Neutrophil (primary cell): ENCODE measurements at regions not wholly inside any gene's neighbourhood (a gene's known extent, or its start where the extent isn't known, plus 50 kb on each side); places are given as distances from the start of the nearest gene placed in this dataset.

ENCODE experiments used
- H3K27ac ChIP-seq: fragments of 200-600 bp; sonication (generic); 2 replicates; pipeline ENCODE4 v1.5.1; 2016; ENCODE audit warnings: mild to moderate bottlenecking, moderate library complexity
- H3K27me3 ChIP-seq: fragments of 200-600 bp; sonication (generic); 2 replicates; pipeline ENCODE4 v1.6.0; 2016; ENCODE audit warnings: mild to moderate bottlenecking
- H3K36me3 ChIP-seq: fragments of 200-600 bp; sonication (generic); 2 replicates; pipeline ENCODE4 v1.5.1; 2017
- H3K4me1 ChIP-seq, 2 experiments: fragments of 200-600 bp in 1 of 2; sonication (generic) in 1 of 2; 1 replicate in 1 of 2; 2 replicates in 1 of 2; pipeline versions ENCODE4 v1.5.1 to v1.6.1; 2013 to 2016; ENCODE audit warnings: low read depth in 1 of 2, low read length in 1 of 2, mild to moderate bottlenecking in 1 of 2, moderate library complexity in 1 of 2; ENCODE audit not compliant: control insufficient read depth in 1 of 2, insufficient read depth in 1 of 2
- H3K4me3 ChIP-seq, 2 experiments: fragments of 200-600 bp in 1 of 2; sonication (generic) in 1 of 2; 1 replicate in 1 of 2; 2 replicates in 1 of 2; pipeline ENCODE4 v1.5.1; 2013 to 2016; ENCODE audit warnings: low read depth in 1 of 2, low read length in 1 of 2, mild to moderate bottlenecking in 1 of 2, moderate library complexity in 1 of 2
- H3K9me3 ChIP-seq: fragments of 200-600 bp; sonication (generic); 2 replicates; pipeline ENCODE4 v1.5.1; 2016
- CTCF ChIP-seq: fragments of 200-600 bp; sonication (generic); IDR thresholded peaks from 2 replicates; pipeline ENCODE4 v1.5.1; 2016; ENCODE audit warnings: antibody characterized with exemption

GRCh38 chr13:59342400-59342799 is 821.3 kb downstream of the DIAPH3 start:
- TF ChIP-seq CTCF: no peak
- Histone ChIP-seq H3K27ac (no peak overlapping the region), H3K9me3 (no peaks in the 10 kb centered on the region)

GRCh38 chr13:59343132-59343531 is 820.6 kb downstream of the DIAPH3 start:
- H3K36me3 ChIP-seq: no peaks in the 10 kb centered on the region
- no peak for TF ChIP-seq CTCF
- H3K4me3 ChIP-seq: no peak overlapping the region
- H3K27me3 ChIP-seq: no peaks in the 10 kb centered on the region
- no peaks in the 10 kb centered on the region for H3K4me1 ChIP-seq
- H3K9me3 ChIP-seq: no peaks in the 10 kb centered on the region
- no peak overlapping the region for H3K27ac ChIP-seq

More at GRCh38 chr13:59342400-59342799, 821.3 kb downstream of the DIAPH3 start:
- Histone ChIP-seq H3K4me1 (no peaks in the 10 kb centered on the region), H3K27me3 (no peaks in the 10 kb centered on the region), H3K36me3 (no peaks in the 10 kb centered on the region), H3K4me3 (no peak overlapping the region)

- Histone ChIP-seq H3K27ac (no peak overlapping the region), H3K27me3 (no peaks in the 10 kb centered on the region), H3K4me3 (no peak overlapping the region), H3K9me3 (no peaks in the 10 kb centered on the region), H3K4me1 (no peaks in the 10 kb centered on the region), H3K36me3 (no peaks in the 10 kb centered on the region)
- no peak for TF ChIP-seq CTCF
These were observed 819.5 kb downstream of the DIAPH3 start for GRCh38 chr13:59343993-59344822.

GRCh38 chr13:59345311-59345710 is 818.4 kb downstream of the DIAPH3 start:
- Histone ChIP-seq H3K4me3 (no peak overlapping the region), H3K36me3 (no peaks in the 10 kb centered on the region), H3K27ac (no peak overlapping the region), H3K27me3 (no peaks in the 10 kb centered on the region), H3K4me1 (no peaks in the 10 kb centered on the region), H3K9me3 (no peaks in the 10 kb centered on the region)
- no peak for TF ChIP-seq CTCF

- Histone ChIP-seq H3K27me3 (no peaks in the 10 kb centered on the region), H3K27ac (no peak overlapping the region), H3K9me3 (no peaks in the 10 kb centered on the region), H3K36me3 (no peaks in the 10 kb centered on the region), H3K4me1 (no peaks in the 10 kb centered on the region), H3K4me3 (no peak overlapping the region)
- TF ChIP-seq CTCF: no peak
These were observed 816.6 kb downstream of the DIAPH3 start for GRCh38 chr13:59346999-59347723.
